Stimulated activated CD4-positive, alpha-beta T cell treated with anti-CD3 and anti-CD28 coated beads, Interleukin-12 subunit alpha, Interleukin-12 subunit beta, amount 100 ng/mL, for 4 hours (primary cell): ENCODE measurements at regions not wholly inside any gene's neighbourhood (a gene's known extent, or its start where the extent isn't known, plus 50 kb on each side); places are given as distances from the start of the nearest gene placed in this dataset.
"Not testable (repeated sequence)": the region's sequence is repeated elsewhere in the genome, so short reads cannot be mapped to it uniquely, and the experiment has no call there.

ENCODE experiments used
- DNase-seq: peaks from one replicate; pipeline ENCODE4 v3.0.0-alpha.2; 2020

GRCh38 chr3:103924544-103924943 is 1442.2 kb upstream of the ALCAM start:
- DNase-seq, result no peak

- DNase-seq, result no peak
These were observed 1439.8 kb upstream of the ALCAM start for GRCh38 chr3:103926936-103927335.

GRCh38 chr3:103927896-103928295 is 1438.8 kb upstream of the ALCAM start:
- DNase-seq, result no peak

- no peak for DNase-seq
These were observed 1429.6 kb upstream of the ALCAM start for GRCh38 chr3:103937094-103937493.

GRCh38 chr3:103947062-103947461 is 1419.6 kb upstream of the ALCAM start:
- no peak for DNase-seq

- DNase-seq, result no peak
These were observed 1417.0 kb upstream of the ALCAM start for GRCh38 chr3:103949693-103950092.

- no peak for DNase-seq
These were observed 1416.0 kb upstream of the ALCAM start for GRCh38 chr3:103950676-103951075.

GRCh38 chr3:103953796-103954195 is 1412.9 kb upstream of the ALCAM start:
- no peak for DNase-seq

GRCh38 chr3:103960819-103961218 is 1405.9 kb upstream of the ALCAM start:
- DNase-seq, result no peak

- no peak for DNase-seq
These were observed 1403.1 kb upstream of the ALCAM start for GRCh38 chr3:103963599-103963998.

GRCh38 chr3:103965764-103966163 is 1400.9 kb upstream of the ALCAM start:
- no peak for DNase-seq

- DNase-seq, result no peak
These were observed 1400.0 kb upstream of the ALCAM start for GRCh38 chr3:103966749-103967148.

GRCh38 chr3:103968131-103968530 is 1398.6 kb upstream of the ALCAM start:
- no peak for DNase-seq

- DNase-seq, result no peak
These were observed 1398.0 kb upstream of the ALCAM start for GRCh38 chr3:103968751-103969150.

- no peak for DNase-seq
These were observed 1389.8 kb upstream of the ALCAM start for GRCh38 chr3:103976931-103977339.

GRCh38 chr3:103977417-103977816 is 1389.3 kb upstream of the ALCAM start:
- DNase-seq, result no peak

- DNase-seq, result no peak
These were observed 1375.1 kb upstream of the ALCAM start for GRCh38 chr3:103991461-103992115.

- no peak for DNase-seq
These were observed 1374.2 kb upstream of the ALCAM start for GRCh38 chr3:103992469-103992868.

- no peak for DNase-seq
These were observed 1361.8 kb upstream of the ALCAM start for GRCh38 chr3:104004956-104005355.

- DNase-seq, result no peak
These were observed 1360.9 kb upstream of the ALCAM start for GRCh38 chr3:104005815-104006214.

GRCh38 chr3:104018541-104018940 is 1348.2 kb upstream of the ALCAM start:
- DNase-seq, result no peak

- DNase-seq, result no peak
These were observed 1335.1 kb upstream of the ALCAM start for GRCh38 chr3:104031598-104031997.

- no peak for DNase-seq
These were observed 1334.4 kb upstream of the ALCAM start for GRCh38 chr3:104032283-104032682.

- DNase-seq, result no peak
These were observed 1325.8 kb upstream of the ALCAM start for GRCh38 chr3:104040896-104041295.

- not testable (repeated sequence) for DNase-seq
These were observed 1323.6 kb upstream of the ALCAM start for GRCh38 chr3:104043001-104043543.
